H1 (cell line): ENCODE measurements at regions not wholly inside any gene's neighbourhood (a gene's known extent, or its start where the extent isn't known, plus 50 kb on each side); places are given as distances from the start of the nearest gene placed in this dataset.

ENCODE experiments used
- BACH1 ChIP-seq: IDR thresholded peaks from 2 replicates; pipeline ENCODE4 v1.6.1; 2012; ENCODE audit warnings: low read length, improper control_type of control experiment
- BCL11A ChIP-seq, 2 experiments: IDR thresholded peaks; one replicate each; pipeline ENCODE4 v1.6.1; 2011; ENCODE audit warnings: low read depth in 2 of 2, low read length in 2 of 2, mild to moderate bottlenecking in 2 of 2
- CHD2 ChIP-seq: IDR thresholded peaks from 2 replicates; pipeline ENCODE4 v1.6.1; 2012; ENCODE audit warnings: low read length, improper control_type of control experiment
- CREB1 ChIP-seq: IDR thresholded peaks from 2 replicates; pipeline ENCODE4 v1.6.1; 2012; ENCODE audit warnings: inconsistent platforms
- FOSL1 ChIP-seq: IDR thresholded peaks from 2 replicates; pipeline ENCODE4 v1.6.1; 2011; ENCODE audit warnings: mild to moderate bottlenecking, low read depth, low read length, moderate library complexity; ENCODE audit not compliant: insufficient read depth
- RNF2 ChIP-seq: fragments of 200-900, 300-1000 bp; sonication (generic); IDR thresholded peaks from 2 replicates; pipeline ENCODE4 v1.7.1; 2016; ENCODE audit warnings: borderline replicate concordance, low read depth, mild to moderate bottlenecking, antibody characterized with exemption, low read length; ENCODE audit not compliant: poor library complexity, severe bottlenecking; ENCODE audit errors: missing control alignments
- SRF ChIP-seq: IDR thresholded peaks from 2 replicates; pipeline ENCODE4 v1.6.1; 2011; ENCODE audit warnings: mild to moderate bottlenecking, low read depth, low read length, moderate library complexity
- TAF1 ChIP-seq: IDR thresholded peaks from 2 replicates; pipeline ENCODE4 v1.6.1; 2011; ENCODE audit warnings: mild to moderate bottlenecking, low read depth, low read length
- TF ChIP-seq, protein P1 (sequence below): IDR thresholded peaks from 2 replicates; pipeline ENCODE4 v1.6.1; 2012; ENCODE audit warnings: inconsistent platforms

DNA sequence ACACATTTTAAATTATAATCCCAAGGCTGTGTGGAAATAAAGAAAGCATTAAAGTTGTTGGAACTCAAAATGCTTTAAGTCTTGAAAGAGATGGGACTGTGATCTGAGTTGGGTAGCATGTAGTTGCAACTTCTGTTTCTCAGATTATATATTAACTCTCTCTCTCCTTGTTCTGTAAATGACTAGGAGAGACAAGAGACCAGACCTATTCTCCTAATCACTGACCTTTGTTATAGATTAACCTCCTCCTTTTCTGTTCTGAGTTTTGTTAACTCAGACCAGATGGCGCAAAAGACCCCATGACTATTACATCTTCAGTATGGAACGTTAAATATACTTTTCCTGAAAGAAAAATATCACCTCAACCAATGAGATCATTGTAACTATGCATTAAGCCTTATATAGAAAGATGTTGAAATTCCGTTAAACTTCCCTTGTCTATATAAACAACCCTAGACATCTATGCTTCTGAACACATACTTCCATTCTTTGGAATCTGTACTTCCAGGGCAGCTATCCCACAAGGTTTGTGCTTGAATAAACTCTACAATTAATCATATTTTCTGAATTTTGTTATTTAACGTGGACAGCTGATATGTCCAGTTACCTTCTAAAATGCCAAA is 143.5 kb upstream of the TRIM24 start (continued):
- TF ChIP-seq FOSL1, result no peak
- TF ChIP-seq RNF2, result no peak
- TF ChIP-seq BCL11A (IDR thresholded peaks at IDR 0.05; ENCODE audit: low read depth in 2 of 2, low read length in 2 of 2), result no peak
- TF ChIP-seq CHD2, result no peak
- TF ChIP-seq CREB1, result no peak
- TF ChIP-seq BACH1, result no peak
- no peak for TF ChIP-seq TAF1
- no peak for TF ChIP-seq SRF
- TF ChIP-seq, protein P1, sequence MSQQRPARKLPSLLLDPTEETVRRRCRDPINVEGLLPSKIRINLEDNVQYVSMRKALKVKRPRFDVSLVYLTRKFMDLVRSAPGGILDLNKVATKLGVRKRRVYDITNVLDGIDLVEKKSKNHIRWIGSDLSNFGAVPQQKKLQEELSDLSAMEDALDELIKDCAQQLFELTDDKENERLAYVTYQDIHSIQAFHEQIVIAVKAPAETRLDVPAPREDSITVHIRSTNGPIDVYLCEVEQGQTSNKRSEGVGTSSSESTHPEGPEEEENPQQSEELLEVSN, result no peak
